ENCODE measurements at regions not wholly inside any gene's neighbourhood (a gene's known extent, or its start where the extent isn't known, plus 50 kb on each side); places are given as distances from the start of the nearest gene placed in this dataset.

DNA sequence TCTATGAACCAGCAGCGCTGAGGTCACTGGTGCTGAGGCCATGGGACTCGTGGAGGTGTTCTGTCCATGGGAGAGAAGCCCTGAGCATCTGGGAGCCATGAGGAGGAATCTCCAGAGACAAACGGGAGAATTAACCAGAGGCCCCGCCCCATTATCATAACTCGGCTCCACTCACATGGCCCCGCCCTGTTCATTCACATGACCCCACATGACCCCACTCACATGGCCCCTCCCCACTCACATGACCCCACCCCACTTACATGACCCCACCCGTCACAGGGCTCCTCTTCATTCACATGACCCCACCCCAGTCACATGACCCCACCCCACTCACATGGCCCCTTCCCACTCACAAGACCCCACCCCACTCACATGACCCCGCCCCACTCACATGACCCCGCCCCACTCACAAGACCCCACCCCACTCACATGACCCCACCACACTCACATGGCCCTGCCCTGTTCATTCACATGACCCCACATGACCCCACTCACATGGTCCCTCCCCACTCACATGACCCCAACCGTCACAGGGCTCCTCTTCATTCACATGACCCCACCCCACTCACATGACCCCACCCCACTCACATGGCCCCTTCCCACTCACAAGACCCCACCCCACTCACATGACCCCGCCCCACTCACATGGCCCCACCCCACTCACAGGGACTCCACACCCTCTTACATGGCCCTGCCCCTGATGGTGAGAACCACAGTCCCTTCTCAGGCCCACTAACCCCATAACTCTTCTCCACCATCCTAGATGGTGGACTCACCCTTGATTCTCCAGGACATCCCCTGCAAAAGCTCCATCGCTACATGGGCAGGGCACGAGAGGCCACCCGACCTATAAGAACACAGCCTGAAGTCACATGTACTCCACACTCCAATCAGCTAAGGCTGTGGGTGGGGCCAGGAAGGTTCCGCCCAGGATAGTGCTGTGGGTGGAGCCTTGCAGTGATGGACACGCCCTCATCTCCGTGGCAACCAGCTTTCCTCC, 151.1 kb upstream of the SFSWAP start:
- no peak for TF ChIP-seq POLR2A (IDR thresholded peaks at IDR 0.05)
- TF ChIP-seq, protein P1, sequence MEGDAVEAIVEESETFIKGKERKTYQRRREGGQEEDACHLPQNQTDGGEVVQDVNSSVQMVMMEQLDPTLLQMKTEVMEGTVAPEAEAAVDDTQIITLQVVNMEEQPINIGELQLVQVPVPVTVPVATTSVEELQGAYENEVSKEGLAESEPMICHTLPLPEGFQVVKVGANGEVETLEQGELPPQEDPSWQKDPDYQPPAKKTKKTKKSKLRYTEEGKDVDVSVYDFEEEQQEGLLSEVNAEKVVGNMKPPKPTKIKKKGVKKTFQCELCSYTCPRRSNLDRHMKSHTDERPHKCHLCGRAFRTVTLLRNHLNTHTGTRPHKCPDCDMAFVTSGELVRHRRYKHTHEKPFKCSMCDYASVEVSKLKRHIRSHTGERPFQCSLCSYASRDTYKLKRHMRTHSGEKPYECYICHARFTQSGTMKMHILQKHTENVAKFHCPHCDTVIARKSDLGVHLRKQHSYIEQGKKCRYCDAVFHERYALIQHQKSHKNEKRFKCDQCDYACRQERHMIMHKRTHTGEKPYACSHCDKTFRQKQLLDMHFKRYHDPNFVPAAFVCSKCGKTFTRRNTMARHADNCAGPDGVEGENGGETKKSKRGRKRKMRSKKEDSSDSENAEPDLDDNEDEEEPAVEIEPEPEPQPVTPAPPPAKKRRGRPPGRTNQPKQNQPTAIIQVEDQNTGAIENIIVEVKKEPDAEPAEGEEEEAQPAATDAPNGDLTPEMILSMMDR (IDR thresholded peaks at IDR 0.05): no peak

All from uterus (tissue), 2 donors.